ENCODE measurements at regions not wholly inside any gene's neighbourhood (a gene's known extent, or its start where the extent isn't known, plus 50 kb on each side); places are given as distances from the start of the nearest gene placed in this dataset.

- no peak for TF ChIP-seq CTCF (conservative IDR thresholded peaks at IDR 0.05; ENCODE audit: control insufficient read depth, insufficient read depth, low read depth, low read length)
- DNase-seq (ENCODE audit: low read depth) = no peak
- H3K4me3 ChIP-seq (ENCODE audit: control insufficient read depth, low read depth, low read length) = no peak overlapping the region
These were observed 93.2 kb downstream of the AKR1D1 start for GRCh38 chr7:138169441-138169851.

- no peak for DNase-seq (ENCODE audit: low read depth)
- no peak for TF ChIP-seq CTCF (conservative IDR thresholded peaks at IDR 0.05; ENCODE audit: control insufficient read depth, insufficient read depth, low read depth, low read length)
- no peak overlapping the region for H3K4me3 ChIP-seq (ENCODE audit: control insufficient read depth, low read depth, low read length)
These were observed 94.0 kb downstream of the AKR1D1 start for GRCh38 chr7:138170298-138170697.

GRCh38 chr7:138170959-138171703, 94.9 kb downstream of the AKR1D1 start:
- no peak overlapping the region for H3K4me3 ChIP-seq (ENCODE audit: control insufficient read depth, low read depth, low read length)
- TF ChIP-seq CTCF (conservative IDR thresholded peaks at IDR 0.05; ENCODE audit: control insufficient read depth, insufficient read depth, low read depth, low read length) = no peak
- no peak for DNase-seq (ENCODE audit: low read depth)

GRCh38 chr7:138173548-138173947, 97.3 kb downstream of the AKR1D1 start:
- H3K4me3 ChIP-seq (ENCODE audit: control insufficient read depth, low read depth, low read length) = no peak overlapping the region
- no peak for TF ChIP-seq CTCF (conservative IDR thresholded peaks at IDR 0.05; ENCODE audit: control insufficient read depth, insufficient read depth, low read depth, low read length)
- DNase-seq (ENCODE audit: low read depth) = no peak

- DNase-seq (ENCODE audit: low read depth) = no peak
- no peak for TF ChIP-seq CTCF (conservative IDR thresholded peaks at IDR 0.05; ENCODE audit: control insufficient read depth, insufficient read depth, low read depth, low read length)
- no peak overlapping the region for H3K4me3 ChIP-seq (ENCODE audit: control insufficient read depth, low read depth, low read length)
These were observed 99.8 kb downstream of the AKR1D1 start for GRCh38 chr7:138176060-138176459.

GRCh38 chr7:138184191-138184590, 107.9 kb downstream of the AKR1D1 start:
- no peak overlapping the region for H3K4me3 ChIP-seq (ENCODE audit: control insufficient read depth, low read depth, low read length)
- no peak for TF ChIP-seq CTCF (conservative IDR thresholded peaks at IDR 0.05; ENCODE audit: control insufficient read depth, insufficient read depth, low read depth, low read length)
- DNase-seq (ENCODE audit: low read depth) = no peak

Measured in fibroblast of mammary gland (primary cell).